ENCODE measurements at regions not wholly inside any gene's neighbourhood (a gene's known extent, or its start where the extent isn't known, plus 50 kb on each side); places are given as distances from the start of the nearest gene placed in this dataset.

GRCh38 chr9:7976856-7977255, 177.3 kb upstream of the DMAC1 start:
- Mint-ChIP-seq H3K4me3 (no peak overlapping the region), H3K36me3 (peaks cover 15% of the 10 kb centered on the region), H3K27ac (peak overlapping the region; percentile 96), H3K27me3 (no peaks in the 10 kb centered on the region), H3K9me3 (no peaks in the 10 kb centered on the region), H3K4me1 (peaks cover 74% of the 10 kb centered on the region)
- CTCF ChIA-PET = interaction anchor here (0.8 kb wide), 1 partner anchor 9 kb away, joined by 4 read pairs; no protein-coding TSS in a partner anchor
- no peak for DNase-seq

GRCh38 chr9:7976167-7976755, 176.7 kb upstream of the DMAC1 start:
- peak; percentile 69 for DNase-seq
- peak overlapping the region; percentile 27 for H3K4me3 Mint-ChIP-seq
- peak overlapping the region; percentile 96 for H3K27ac Mint-ChIP-seq
- no peaks in the 10 kb centered on the region for H3K9me3 Mint-ChIP-seq
- H3K36me3 Mint-ChIP-seq = peaks cover 11% of the 10 kb centered on the region
- no peaks in the 10 kb centered on the region for H3K27me3 Mint-ChIP-seq
- H3K4me1 Mint-ChIP-seq = peaks cover 68% of the 10 kb centered on the region
- CTCF ChIA-PET = interaction anchor here (1.3 kb wide), 1 partner anchor 132 kb away, joined by 3 read pairs; no protein-coding TSS in a partner anchor

GRCh38 chr9:7975336-7975735, 175.8 kb upstream of the DMAC1 start:
- no peak for DNase-seq
- Mint-ChIP-seq H3K36me3 (peaks cover 11% of the 10 kb centered on the region), H3K27me3 (no peaks in the 10 kb centered on the region), H3K4me3 (no peak overlapping the region), H3K4me1 (peaks cover 60% of the 10 kb centered on the region), H3K9me3 (no peaks in the 10 kb centered on the region), H3K27ac (peak overlapping the region; percentile 64)
- CTCF ChIA-PET = interaction anchor here (1.3 kb wide), 1 partner anchor 131 kb away, joined by 3 read pairs; no protein-coding TSS in a partner anchor

GRCh38 chr9:7974335-7974960, 174.9 kb upstream of the DMAC1 start:
- Mint-ChIP-seq H3K27me3 (no peaks in the 10 kb centered on the region), H3K4me1 (peaks cover 55% of the 10 kb centered on the region), H3K36me3 (peaks cover 11% of the 10 kb centered on the region), H3K27ac (peak overlapping the region; percentile 64), H3K9me3 (no peaks in the 10 kb centered on the region), H3K4me3 (no peak overlapping the region)
- DNase-seq = peak; percentile 33
- CTCF ChIA-PET = no interaction called here

GRCh38 chr9:7973123-7973522, 173.5 kb upstream of the DMAC1 start:
- H3K4me3 Mint-ChIP-seq = no peak overlapping the region
- peaks cover 47% of the 10 kb centered on the region for H3K4me1 Mint-ChIP-seq

GRCh38 chr9:7970681-7971330, 171.2 kb upstream of the DMAC1 start:
- H3K4me3 Mint-ChIP-seq = no peak overlapping the region
- H3K4me1 Mint-ChIP-seq = peaks cover 42% of the 10 kb centered on the region
- CTCF ChIA-PET = no interaction called here
- peaks cover 16% of the 10 kb centered on the region for H3K36me3 Mint-ChIP-seq
- peaks cover 5% of the 10 kb centered on the region for H3K9me3 Mint-ChIP-seq
- H3K27ac Mint-ChIP-seq = no peak overlapping the region
- DNase-seq = no peak
- no peaks in the 10 kb centered on the region for H3K27me3 Mint-ChIP-seq

More at GRCh38 chr9:7973123-7973522, 173.5 kb upstream of the DMAC1 start:
- peaks cover under 1% of the 10 kb centered on the region for H3K9me3 Mint-ChIP-seq
- H3K36me3 Mint-ChIP-seq = peaks cover 12% of the 10 kb centered on the region
- CTCF ChIA-PET = no interaction called here
- H3K27me3 Mint-ChIP-seq = no peaks in the 10 kb centered on the region
- no peak for DNase-seq
- H3K27ac Mint-ChIP-seq = no peak overlapping the region

- Mint-ChIP-seq H3K27me3 (no peaks in the 10 kb centered on the region), H3K36me3 (peaks cover 13% of the 10 kb centered on the region), H3K9me3 (peaks cover 5% of the 10 kb centered on the region), H3K4me1 (peaks cover 22% of the 10 kb centered on the region), H3K27ac (no peak overlapping the region), H3K4me3 (no peak overlapping the region)
- DNase-seq = no peak
- CTCF ChIA-PET = no interaction called here
Observed at GRCh38 chr9:7968687-7969086, 169.1 kb upstream of the DMAC1 start.

GRCh38 chr9:7967851-7968250, 168.3 kb upstream of the DMAC1 start:
- CTCF ChIA-PET = interaction anchor here (1.1 kb wide), 1 partner anchor 9 kb away, joined by 4 read pairs; no protein-coding TSS in a partner anchor
- peaks cover 20% of the 10 kb centered on the region for H3K4me1 Mint-ChIP-seq
- peaks cover 12% of the 10 kb centered on the region for H3K36me3 Mint-ChIP-seq
- H3K27ac Mint-ChIP-seq = peak overlapping the region; percentile 40
- H3K27me3 Mint-ChIP-seq = no peaks in the 10 kb centered on the region
- no peak for DNase-seq
- peaks cover 5% of the 10 kb centered on the region for H3K9me3 Mint-ChIP-seq
- H3K4me3 Mint-ChIP-seq = no peak overlapping the region

- CTCF ChIA-PET = interaction anchor here (1.1 kb wide), 1 partner anchor 10 kb away, joined by 4 read pairs; no protein-coding TSS in a partner anchor
- Mint-ChIP-seq H3K36me3 (peaks cover 9% of the 10 kb centered on the region), H3K9me3 (peaks cover 5% of the 10 kb centered on the region), H3K27ac (peak overlapping the region; percentile 40), H3K27me3 (no peaks in the 10 kb centered on the region), H3K4me3 (no peak overlapping the region), H3K4me1 (peaks cover 17% of the 10 kb centered on the region)
- peak; percentile 26 for DNase-seq
Observed at GRCh38 chr9:7967093-7967827, 167.7 kb upstream of the DMAC1 start.

- Mint-ChIP-seq H3K9me3 (peaks cover 5% of the 10 kb centered on the region), H3K27ac (no peak overlapping the region), H3K27me3 (peaks cover 5% of the 10 kb centered on the region), H3K4me1 (peaks cover 17% of the 10 kb centered on the region), H3K4me3 (no peak overlapping the region), H3K36me3 (peaks cover 8% of the 10 kb centered on the region)
- DNase-seq = no peak
- CTCF ChIA-PET = no interaction called here
Observed at GRCh38 chr9:7965063-7965462, 165.5 kb upstream of the DMAC1 start.

- Mint-ChIP-seq H3K4me1 (peaks cover 24% of the 10 kb centered on the region), H3K36me3 (peaks cover 6% of the 10 kb centered on the region), H3K9me3 (peaks cover 4% of the 10 kb centered on the region), H3K27me3 (peaks cover 5% of the 10 kb centered on the region), H3K27ac (no peak overlapping the region), H3K4me3 (no peak overlapping the region)
- DNase-seq = no peak
- CTCF ChIA-PET = no interaction called here
Observed at GRCh38 chr9:7963026-7963425, 163.4 kb upstream of the DMAC1 start.

- H3K36me3 Mint-ChIP-seq = no peaks in the 10 kb centered on the region
- H3K4me1 Mint-ChIP-seq = peaks cover 9% of the 10 kb centered on the region
- no peaks in the 10 kb centered on the region for H3K9me3 Mint-ChIP-seq
- no peak for DNase-seq
- H3K4me3 Mint-ChIP-seq = no peak overlapping the region
- CTCF ChIA-PET = no interaction called here
- peaks cover 5% of the 10 kb centered on the region for H3K27me3 Mint-ChIP-seq
- H3K27ac Mint-ChIP-seq = no peak overlapping the region
Observed at GRCh38 chr9:7961076-7961475, 161.5 kb upstream of the DMAC1 start.

GRCh38 chr9:7960320-7961050, 160.9 kb upstream of the DMAC1 start:
- Mint-ChIP-seq H3K4me1 (peaks cover 9% of the 10 kb centered on the region), H3K4me3 (no peak overlapping the region), H3K27me3 (peaks cover 5% of the 10 kb centered on the region), H3K27ac (no peak overlapping the region), H3K36me3 (no peaks in the 10 kb centered on the region), H3K9me3 (no peaks in the 10 kb centered on the region)
- CTCF ChIA-PET = no interaction called here
- no peak for DNase-seq

GRCh38 chr9:7957803-7958202, 158.2 kb upstream of the DMAC1 start:
- peaks cover 5% of the 10 kb centered on the region for H3K27me3 Mint-ChIP-seq
- no peak for DNase-seq
- H3K9me3 Mint-ChIP-seq = no peaks in the 10 kb centered on the region
- no peaks in the 10 kb centered on the region for H3K36me3 Mint-ChIP-seq
- no peak overlapping the region for H3K27ac Mint-ChIP-seq
- no peak overlapping the region for H3K4me3 Mint-ChIP-seq
- peaks cover 9% of the 10 kb centered on the region for H3K4me1 Mint-ChIP-seq
- CTCF ChIA-PET = no interaction called here
